GM23338 (cell line): ENCODE measurements at regions not wholly inside any gene's neighbourhood (a gene's known extent, or its start where the extent isn't known, plus 50 kb on each side); places are given as distances from the start of the nearest gene placed in this dataset.

ENCODE experiments used
- CREB1 ChIP-seq: fragments of 250-450 bp; sonication (Bioruptor Pico); IDR thresholded peaks from 2 replicates; pipeline ENCODE4 v1.5.0; 2020; ENCODE audit warnings: low read depth, mild to moderate bottlenecking, moderate library complexity
- CTCF ChIP-seq, 2 experiments: fragments of 200-600 bp in 1 of 2; sonication (generic) in 1 of 2; conservative IDR thresholded peaks; 2 replicates each; pipeline versions ENCODE4 v1.5.1 to v1.6.1; 2016 to 2017; ENCODE audit warnings: antibody characterized with exemption in 2 of 2, low read depth in 2 of 2, mild to moderate bottlenecking in 2 of 2, moderate library complexity in 1 of 2
- ETS1 ChIP-seq: IDR thresholded peaks from 2 replicates; pipeline ENCODE4 v1.6.1; 2016; ENCODE audit warnings: antibody characterized with exemption
- EZH2phosphoT487 ChIP-seq: fragments of 200-600 bp; sonication (generic); IDR thresholded peaks from one replicate; pipeline ENCODE4 v1.8.1; 2018; ENCODE audit warnings: antibody characterized with exemption; ENCODE audit not compliant: unreplicated experiment
- JUNB ChIP-seq: IDR thresholded peaks from one replicate; pipeline ENCODE4 v1.6.1; 2016; ENCODE audit warnings: antibody characterized with exemption; ENCODE audit not compliant: unreplicated experiment
- NANOG ChIP-seq: IDR thresholded peaks from 2 replicates; pipeline ENCODE4 v1.6.1; 2016; ENCODE audit warnings: antibody characterized with exemption, borderline replicate concordance
- REST ChIP-seq: IDR thresholded peaks from one replicate; pipeline ENCODE4 v1.6.1; 2018; ENCODE audit warnings: antibody characterized with exemption; ENCODE audit not compliant: unreplicated experiment
- STAT1 ChIP-seq: IDR thresholded peaks from one replicate; pipeline ENCODE4 v1.6.1; 2016; ENCODE audit warnings: antibody characterized with exemption; ENCODE audit not compliant: unreplicated experiment
- ZNF114 ChIP-seq: fragments of 250-450 bp; sonication (Bioruptor Pico); IDR thresholded peaks from 2 replicates; pipeline ENCODE4 v1.5.0; 2020; ENCODE audit warnings: mild to moderate bottlenecking, moderate library complexity
- ZNF331 ChIP-seq: fragments of 250-450 bp; sonication (Bioruptor Pico); IDR thresholded peaks from 2 replicates; pipeline ENCODE4 v1.5.0; 2020; ENCODE audit warnings: low read depth, mild to moderate bottlenecking, moderate library complexity
- ZNF462 ChIP-seq: fragments of 250-450 bp; sonication (Bioruptor Pico); IDR thresholded peaks from 2 replicates; pipeline ENCODE4 v1.5.0; 2020; ENCODE audit warnings: mild to moderate bottlenecking, moderate library complexity

GRCh38 chr6:68502946-68503345 is 132.1 kb upstream of the ADGRB3 start (continued):
- TF ChIP-seq ZNF462 (CRISPR knock-in tag) (no peak), EZH2phosphoT487 (no peak), CREB1 (CRISPR knock-in tag) (no peak), ZNF331 (CRISPR knock-in tag) (no peak), STAT1 (no peak), NANOG (no peak), REST (no peak), ZNF114 (CRISPR knock-in tag) (no peak), ETS1 (no peak), JUNB (no peak), CTCF (conservative IDR thresholded peaks at IDR 0.05; ENCODE audit: low read depth in 2 of 2) (no peak)
